HL-60 (cell line): ENCODE measurements at regions not wholly inside any gene's neighbourhood (a gene's known extent, or its start where the extent isn't known, plus 50 kb on each side); places are given as distances from the start of the nearest gene placed in this dataset.

ENCODE experiments used
- DNase-seq, 2 experiments: peaks; one replicate each; pipeline ENCODE4 v3.0.0-alpha.2; 2010 to 2020; ENCODE audit warnings: low read depth in 1 of 2, low spot score in 1 of 2
- H3K27ac ChIP-seq: fragments of 250-450 bp; sonication (Bioruptor Pico); replicated peaks from 2 replicates; pipeline ENCODE4 v1.5.1; 2020; ENCODE audit warnings: mild to moderate bottlenecking, moderate library complexity
- H3K27me3 ChIP-seq: fragments of 250-450 bp; sonication (Bioruptor Pico); 2 replicates; pipeline ENCODE4 v1.5.1; 2021; ENCODE audit warnings: mild to moderate bottlenecking, moderate library complexity; ENCODE audit not compliant: insufficient read depth, poor library complexity, severe bottlenecking
- H3K4me3 ChIP-seq: replicated peaks from 2 replicates; pipeline ENCODE4 v1.5.1; 2011; ENCODE audit warnings: mild to moderate bottlenecking, control low read depth, low read length; ENCODE audit not compliant: insufficient read depth
- GABPA ChIP-seq: IDR thresholded peaks from 2 replicates; pipeline ENCODE4 v1.6.1; 2012; ENCODE audit warnings: low read depth
- POLR2AphosphoS5 ChIP-seq: IDR thresholded peaks from 2 replicates; pipeline ENCODE4 v1.6.1; 2012; ENCODE audit warnings: low read depth
- SPI1 ChIP-seq: IDR thresholded peaks from 2 replicates; pipeline ENCODE4 v1.6.1; 2012; ENCODE audit warnings: low read depth, mild to moderate bottlenecking, borderline replicate concordance
- TF ChIP-seq, protein P1 (sequence below): IDR thresholded peaks from 2 replicates; pipeline ENCODE4 v1.6.1; 2012; ENCODE audit warnings: low read depth; ENCODE audit not compliant: insufficient replicate concordance
- TF ChIP-seq, protein P2 (sequence below): IDR thresholded peaks from one replicate; pipeline ENCODE4 v1.5.1; 2011; ENCODE audit warnings: low read length, control low read depth, inconsistent platforms; ENCODE audit not compliant: insufficient read depth

DNA sequence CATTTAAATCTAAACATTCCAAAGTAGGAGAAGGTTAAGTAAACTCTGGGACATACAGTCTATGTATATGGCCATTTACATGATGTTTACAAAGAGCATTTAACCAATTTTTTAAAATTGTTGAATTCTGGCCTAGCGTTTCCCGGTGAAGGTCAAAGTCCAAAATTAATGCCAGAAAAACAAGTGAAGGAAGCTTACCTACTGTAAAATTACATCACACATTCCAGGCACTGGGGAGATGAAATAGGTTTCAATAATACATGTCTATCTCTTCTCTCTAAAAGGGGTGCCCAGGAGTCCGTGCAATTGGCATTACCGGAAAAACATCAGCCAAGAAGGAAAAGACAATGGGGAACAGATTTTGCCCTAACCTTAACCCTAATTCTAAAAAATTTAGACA is 358.8 kb downstream of the VPS13C start:
- Histone ChIP-seq H3K27ac (no peak overlapping the region), H3K4me3 (no peak overlapping the region), H3K27me3 (no peaks in the 10 kb centered on the region)
- no peak for DNase-seq
- TF ChIP-seq SPI1 = no peak
- TF ChIP-seq, protein P1, sequence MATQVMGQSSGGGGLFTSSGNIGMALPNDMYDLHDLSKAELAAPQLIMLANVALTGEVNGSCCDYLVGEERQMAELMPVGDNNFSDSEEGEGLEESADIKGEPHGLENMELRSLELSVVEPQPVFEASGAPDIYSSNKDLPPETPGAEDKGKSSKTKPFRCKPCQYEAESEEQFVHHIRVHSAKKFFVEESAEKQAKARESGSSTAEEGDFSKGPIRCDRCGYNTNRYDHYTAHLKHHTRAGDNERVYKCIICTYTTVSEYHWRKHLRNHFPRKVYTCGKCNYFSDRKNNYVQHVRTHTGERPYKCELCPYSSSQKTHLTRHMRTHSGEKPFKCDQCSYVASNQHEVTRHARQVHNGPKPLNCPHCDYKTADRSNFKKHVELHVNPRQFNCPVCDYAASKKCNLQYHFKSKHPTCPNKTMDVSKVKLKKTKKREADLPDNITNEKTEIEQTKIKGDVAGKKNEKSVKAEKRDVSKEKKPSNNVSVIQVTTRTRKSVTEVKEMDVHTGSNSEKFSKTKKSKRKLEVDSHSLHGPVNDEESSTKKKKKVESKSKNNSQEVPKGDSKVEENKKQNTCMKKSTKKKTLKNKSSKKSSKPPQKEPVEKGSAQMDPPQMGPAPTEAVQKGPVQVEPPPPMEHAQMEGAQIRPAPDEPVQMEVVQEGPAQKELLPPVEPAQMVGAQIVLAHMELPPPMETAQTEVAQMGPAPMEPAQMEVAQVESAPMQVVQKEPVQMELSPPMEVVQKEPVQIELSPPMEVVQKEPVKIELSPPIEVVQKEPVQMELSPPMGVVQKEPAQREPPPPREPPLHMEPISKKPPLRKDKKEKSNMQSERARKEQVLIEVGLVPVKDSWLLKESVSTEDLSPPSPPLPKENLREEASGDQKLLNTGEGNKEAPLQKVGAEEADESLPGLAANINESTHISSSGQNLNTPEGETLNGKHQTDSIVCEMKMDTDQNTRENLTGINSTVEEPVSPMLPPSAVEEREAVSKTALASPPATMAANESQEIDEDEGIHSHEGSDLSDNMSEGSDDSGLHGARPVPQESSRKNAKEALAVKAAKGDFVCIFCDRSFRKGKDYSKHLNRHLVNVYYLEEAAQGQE = no peak
- TF ChIP-seq, protein P2, sequence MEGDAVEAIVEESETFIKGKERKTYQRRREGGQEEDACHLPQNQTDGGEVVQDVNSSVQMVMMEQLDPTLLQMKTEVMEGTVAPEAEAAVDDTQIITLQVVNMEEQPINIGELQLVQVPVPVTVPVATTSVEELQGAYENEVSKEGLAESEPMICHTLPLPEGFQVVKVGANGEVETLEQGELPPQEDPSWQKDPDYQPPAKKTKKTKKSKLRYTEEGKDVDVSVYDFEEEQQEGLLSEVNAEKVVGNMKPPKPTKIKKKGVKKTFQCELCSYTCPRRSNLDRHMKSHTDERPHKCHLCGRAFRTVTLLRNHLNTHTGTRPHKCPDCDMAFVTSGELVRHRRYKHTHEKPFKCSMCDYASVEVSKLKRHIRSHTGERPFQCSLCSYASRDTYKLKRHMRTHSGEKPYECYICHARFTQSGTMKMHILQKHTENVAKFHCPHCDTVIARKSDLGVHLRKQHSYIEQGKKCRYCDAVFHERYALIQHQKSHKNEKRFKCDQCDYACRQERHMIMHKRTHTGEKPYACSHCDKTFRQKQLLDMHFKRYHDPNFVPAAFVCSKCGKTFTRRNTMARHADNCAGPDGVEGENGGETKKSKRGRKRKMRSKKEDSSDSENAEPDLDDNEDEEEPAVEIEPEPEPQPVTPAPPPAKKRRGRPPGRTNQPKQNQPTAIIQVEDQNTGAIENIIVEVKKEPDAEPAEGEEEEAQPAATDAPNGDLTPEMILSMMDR = no peak
- no peak for TF ChIP-seq GABPA
- no peak for TF ChIP-seq POLR2AphosphoS5

DNA sequence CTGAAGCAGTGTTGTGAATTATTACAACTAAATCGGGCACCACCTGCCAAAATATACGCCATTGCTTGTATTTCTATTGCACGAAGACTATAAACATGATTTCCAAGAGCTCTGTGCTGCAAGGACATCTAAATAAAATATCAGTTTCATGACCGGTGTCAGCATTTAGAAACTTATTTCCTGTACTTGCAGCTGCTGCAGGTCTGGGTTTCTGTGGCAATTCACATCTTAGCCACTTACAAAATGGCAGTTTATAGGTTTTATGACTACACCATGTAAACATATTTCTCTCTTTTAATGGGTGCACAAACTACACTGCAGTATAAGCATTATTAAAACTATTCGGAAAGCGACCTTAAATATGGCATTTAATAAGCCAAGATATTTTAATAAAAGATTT is 359.4 kb downstream of the VPS13C start:
- H3K27me3 ChIP-seq = no peaks in the 10 kb centered on the region
- H3K27ac ChIP-seq = no peak overlapping the region
- H3K4me3 ChIP-seq = no peak overlapping the region
- TF ChIP-seq, protein P2 = no peak
- no peak for TF ChIP-seq POLR2AphosphoS5
- no peak for TF ChIP-seq SPI1
- TF ChIP-seq, protein P1 = no peak
- no peak for TF ChIP-seq GABPA
- no peak for DNase-seq

DNA sequence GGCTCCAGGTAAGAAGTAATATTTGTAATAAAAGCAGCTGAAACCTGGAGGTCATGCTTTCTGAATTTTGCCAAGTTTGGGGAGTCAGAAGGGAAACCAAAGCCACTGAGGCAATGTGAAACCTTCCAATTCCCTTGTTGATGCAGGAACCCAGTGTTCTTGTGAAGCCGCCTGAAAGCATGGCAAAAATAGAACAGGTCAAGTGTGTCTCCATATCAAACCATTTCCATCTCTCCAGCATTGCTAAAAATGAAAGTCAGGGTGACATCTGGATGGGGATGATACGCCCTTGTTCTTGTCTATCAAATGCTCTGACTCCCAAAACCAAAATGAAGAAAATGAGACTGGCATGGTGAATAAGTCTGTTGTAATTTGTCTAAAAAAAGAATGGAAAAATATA is 362.5 kb downstream of the VPS13C start:
- TF ChIP-seq, protein P1 = no peak
- TF ChIP-seq GABPA (no peak), SPI1 (no peak), POLR2AphosphoS5 (no peak)
- TF ChIP-seq, protein P2 = no peak
- DNase-seq = no peak
- no peaks in the 10 kb centered on the region for H3K27me3 ChIP-seq
- H3K4me3 ChIP-seq = no peak overlapping the region
- no peak overlapping the region for H3K27ac ChIP-seq
